COLO668 (cell line): ENCODE measurements at regions not wholly inside any gene's neighbourhood (a gene's known extent, or its start where the extent isn't known, plus 50 kb on each side); places are given as distances from the start of the nearest gene placed in this dataset.
A peak's percentile ranks its signal among the peaks of the same experiment; 100 is the strongest.

Experiments used
- DNase-seq: peaks from one replicate; lab custom pipeline; 2025; ENCODE audit not compliant: unreplicated experiment; lab: John Stamatoyannopoulos, UW

GRCh38 chr2:234623521-234623991 is 126.7 kb upstream of the ARL4C start:
- DNase-seq: no peak

- no peak for DNase-seq
Observed at GRCh38 chr2:234621120-234621519, 124.2 kb upstream of the ARL4C start.

GRCh38 chr2:234620018-234620417 is 123.1 kb upstream of the ARL4C start:
- no peak for DNase-seq

GRCh38 chr2:234615643-234616356 is 118.9 kb upstream of the ARL4C start:
- no peak for DNase-seq

GRCh38 chr2:234611209-234611608 is 114.3 kb upstream of the ARL4C start:
- DNase-seq: peak; percentile 18

GRCh38 chr2:234608946-234609345 is 112.1 kb upstream of the ARL4C start:
- no peak for DNase-seq

- no peak for DNase-seq
Observed at GRCh38 chr2:234607691-234608090, 110.8 kb upstream of the ARL4C start.

- DNase-seq: no peak
Observed at GRCh38 chr2:234606896-234607295, 110.0 kb upstream of the ARL4C start.

- no peak for DNase-seq
Observed at GRCh38 chr2:234603619-234604018, 106.7 kb upstream of the ARL4C start.

GRCh38 chr2:234601213-234601612 is 104.3 kb upstream of the ARL4C start:
- DNase-seq: no peak

GRCh38 chr2:234597576-234597861 is 100.6 kb upstream of the ARL4C start:
- no peak for DNase-seq

- DNase-seq: no peak
Observed at GRCh38 chr2:234596696-234597575, 100.1 kb upstream of the ARL4C start.

GRCh38 chr2:234595829-234596228 is 98.9 kb upstream of the ARL4C start:
- no peak for DNase-seq

- DNase-seq: no peak
Observed at GRCh38 chr2:234594715-234595114, 97.8 kb upstream of the ARL4C start.

- no peak for DNase-seq
Observed at GRCh38 chr2:234593636-234594035, 96.8 kb upstream of the ARL4C start.

GRCh38 chr2:234592541-234592940 is 95.7 kb upstream of the ARL4C start:
- DNase-seq: no peak

- no peak for DNase-seq
Observed at GRCh38 chr2:234590076-234590475, 93.2 kb upstream of the ARL4C start.

- DNase-seq: no peak
Observed at GRCh38 chr2:234588054-234588430, 91.2 kb upstream of the ARL4C start.

GRCh38 chr2:234587341-234588053 is 90.6 kb upstream of the ARL4C start:
- DNase-seq: no peak

- no peak for DNase-seq
Observed at GRCh38 chr2:234583331-234583730, 86.5 kb upstream of the ARL4C start.

- no peak for DNase-seq
Observed at GRCh38 chr2:234580686-234581085, 83.8 kb upstream of the ARL4C start.
